ENCODE measurements at regions not wholly inside any gene's neighbourhood (a gene's known extent, or its start where the extent isn't known, plus 50 kb on each side); places are given as distances from the start of the nearest gene placed in this dataset.
"Not testable (repeated sequence)": the region's sequence is repeated elsewhere in the genome, so short reads cannot be mapped to it uniquely, and the experiment has no call there.

DNA sequence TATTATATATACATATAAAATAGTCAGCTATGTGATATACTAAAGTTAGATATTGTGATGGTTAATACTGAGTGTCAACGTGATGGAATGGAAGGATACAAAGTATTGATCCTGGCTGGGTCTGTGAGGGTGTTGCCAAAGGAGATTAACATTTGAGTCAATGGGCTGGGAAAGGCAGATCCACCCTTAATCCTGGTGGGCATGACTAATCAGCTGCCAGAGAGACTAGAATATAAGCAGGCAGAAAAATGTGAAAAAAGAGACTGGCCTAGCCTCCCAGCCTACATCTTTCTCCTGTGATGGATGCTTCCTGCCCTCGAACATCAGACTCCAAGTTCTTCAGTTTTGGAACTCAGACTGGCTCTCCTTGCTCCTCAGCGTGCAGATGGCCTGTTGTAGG, 321.6 kb upstream of the NT5E start:
- H3K4me1 ChIP-seq (ENCODE audit: control insufficient read depth, insufficient read depth, low read length, poor library complexity, severe bottlenecking); H3K27me3 ChIP-seq (replicated peaks; ENCODE audit: control insufficient read depth, insufficient read depth, low read length, poor library complexity, severe bottlenecking); H3K36me3 ChIP-seq (ENCODE audit: control insufficient read depth, insufficient read depth, low read length); DNase-seq; H3K27ac ChIP-seq (ENCODE audit: insufficient read depth, low read length, poor library complexity, severe bottlenecking); H3K9me3 ChIP-seq (ENCODE audit: control insufficient read depth, low read length); H3K4me3 ChIP-seq (ENCODE audit: insufficient read depth, low read depth, low read length, poor library complexity, severe bottlenecking): not testable (repeated sequence)

DNA sequence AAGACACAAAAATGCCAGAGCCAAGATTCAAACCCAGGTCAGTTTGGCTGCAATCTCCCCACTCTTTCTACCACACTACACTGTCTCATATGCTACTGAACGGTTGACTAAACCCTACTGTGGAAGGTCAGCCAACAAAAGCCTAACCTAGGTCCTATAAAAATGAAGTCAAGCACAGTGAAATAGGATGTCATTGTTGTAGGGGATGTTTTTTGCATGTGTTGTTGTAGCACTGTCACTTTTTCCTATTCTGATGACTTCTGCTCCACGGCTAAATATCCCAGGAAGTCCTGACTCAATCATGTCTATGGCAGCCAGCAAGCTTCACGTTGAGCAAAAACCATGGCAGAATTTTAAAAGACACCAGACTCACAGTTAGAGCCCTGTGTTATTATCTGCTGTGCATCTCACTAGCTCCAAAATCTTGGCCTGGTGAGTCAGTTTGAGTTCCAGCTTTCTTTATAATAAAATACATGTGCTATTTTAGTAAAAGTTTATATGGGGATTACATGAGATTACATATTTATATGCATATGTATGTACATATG, 322.1 kb upstream of the NT5E start:
- Histone ChIP-seq H3K36me3 (ENCODE audit: control insufficient read depth, insufficient read depth, low read length) (no peaks in the 10 kb centered on the region), H3K27me3 (replicated peaks; ENCODE audit: control insufficient read depth, insufficient read depth, low read length, poor library complexity, severe bottlenecking) (no peaks in the 10 kb centered on the region), H3K4me1 (ENCODE audit: control insufficient read depth, insufficient read depth, low read length, poor library complexity, severe bottlenecking) (no peaks in the 10 kb centered on the region), H3K4me3 (ENCODE audit: insufficient read depth, low read depth, low read length, poor library complexity, severe bottlenecking) (no peak overlapping the region), H3K9me3 (ENCODE audit: control insufficient read depth, low read length) (no peaks in the 10 kb centered on the region), H3K27ac (ENCODE audit: insufficient read depth, low read length, poor library complexity, severe bottlenecking) (no peak overlapping the region)
- DNase-seq = no peak

DNA sequence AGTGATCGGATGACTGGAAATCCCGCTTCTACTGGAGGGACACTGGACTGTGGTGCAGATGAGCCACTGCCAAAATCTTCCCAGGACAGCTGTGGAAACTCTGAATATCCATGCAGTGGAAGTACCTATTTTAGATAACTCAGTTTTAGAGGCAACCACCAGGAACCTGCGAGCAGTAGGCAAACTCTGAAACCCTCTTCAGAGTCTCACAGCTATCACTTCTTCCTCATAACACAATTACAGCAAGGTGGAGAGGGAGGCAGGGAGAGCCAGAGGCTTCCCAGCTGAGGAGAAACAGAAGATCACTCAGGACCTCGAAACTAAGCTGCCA, 322.8 kb upstream of the NT5E start:
- H3K36me3 ChIP-seq (ENCODE audit: control insufficient read depth, insufficient read depth, low read length) = no peaks in the 10 kb centered on the region
- DNase-seq = no peak
- no peaks in the 10 kb centered on the region for H3K4me1 ChIP-seq (ENCODE audit: control insufficient read depth, insufficient read depth, low read length, poor library complexity, severe bottlenecking)
- H3K9me3 ChIP-seq (ENCODE audit: control insufficient read depth, low read length) = no peaks in the 10 kb centered on the region
- H3K27ac ChIP-seq (ENCODE audit: insufficient read depth, low read length, poor library complexity, severe bottlenecking) = no peak overlapping the region
- H3K27me3 ChIP-seq (replicated peaks; ENCODE audit: control insufficient read depth, insufficient read depth, low read length, poor library complexity, severe bottlenecking) = no peaks in the 10 kb centered on the region
- H3K4me3 ChIP-seq (ENCODE audit: insufficient read depth, low read depth, low read length, poor library complexity, severe bottlenecking) = no peak overlapping the region

- Histone ChIP-seq H3K27ac (ENCODE audit: insufficient read depth, low read length, poor library complexity, severe bottlenecking) (no peak overlapping the region), H3K4me3 (ENCODE audit: insufficient read depth, low read depth, low read length, poor library complexity, severe bottlenecking) (no peak overlapping the region), H3K27me3 (replicated peaks; ENCODE audit: control insufficient read depth, insufficient read depth, low read length, poor library complexity, severe bottlenecking) (no peaks in the 10 kb centered on the region), H3K36me3 (ENCODE audit: control insufficient read depth, insufficient read depth, low read length) (no peaks in the 10 kb centered on the region), H3K4me1 (ENCODE audit: control insufficient read depth, insufficient read depth, low read length, poor library complexity, severe bottlenecking) (no peaks in the 10 kb centered on the region), H3K9me3 (ENCODE audit: control insufficient read depth, low read length) (no peaks in the 10 kb centered on the region)
- DNase-seq = no peak
These were observed 323.3 kb upstream of the NT5E start for GRCh38 chr6:85126485-85127167.

GRCh38 chr6:85125526-85125925, 324.4 kb upstream of the NT5E start:
- Histone ChIP-seq H3K36me3 (ENCODE audit: control insufficient read depth, insufficient read depth, low read length) (no peaks in the 10 kb centered on the region), H3K27me3 (replicated peaks; ENCODE audit: control insufficient read depth, insufficient read depth, low read length, poor library complexity, severe bottlenecking) (no peaks in the 10 kb centered on the region), H3K27ac (ENCODE audit: insufficient read depth, low read length, poor library complexity, severe bottlenecking) (no peak overlapping the region), H3K4me3 (ENCODE audit: insufficient read depth, low read depth, low read length, poor library complexity, severe bottlenecking) (no peak overlapping the region), H3K4me1 (ENCODE audit: control insufficient read depth, insufficient read depth, low read length, poor library complexity, severe bottlenecking) (no peaks in the 10 kb centered on the region), H3K9me3 (ENCODE audit: control insufficient read depth, low read length) (no peaks in the 10 kb centered on the region)
- DNase-seq = no peak

DNA sequence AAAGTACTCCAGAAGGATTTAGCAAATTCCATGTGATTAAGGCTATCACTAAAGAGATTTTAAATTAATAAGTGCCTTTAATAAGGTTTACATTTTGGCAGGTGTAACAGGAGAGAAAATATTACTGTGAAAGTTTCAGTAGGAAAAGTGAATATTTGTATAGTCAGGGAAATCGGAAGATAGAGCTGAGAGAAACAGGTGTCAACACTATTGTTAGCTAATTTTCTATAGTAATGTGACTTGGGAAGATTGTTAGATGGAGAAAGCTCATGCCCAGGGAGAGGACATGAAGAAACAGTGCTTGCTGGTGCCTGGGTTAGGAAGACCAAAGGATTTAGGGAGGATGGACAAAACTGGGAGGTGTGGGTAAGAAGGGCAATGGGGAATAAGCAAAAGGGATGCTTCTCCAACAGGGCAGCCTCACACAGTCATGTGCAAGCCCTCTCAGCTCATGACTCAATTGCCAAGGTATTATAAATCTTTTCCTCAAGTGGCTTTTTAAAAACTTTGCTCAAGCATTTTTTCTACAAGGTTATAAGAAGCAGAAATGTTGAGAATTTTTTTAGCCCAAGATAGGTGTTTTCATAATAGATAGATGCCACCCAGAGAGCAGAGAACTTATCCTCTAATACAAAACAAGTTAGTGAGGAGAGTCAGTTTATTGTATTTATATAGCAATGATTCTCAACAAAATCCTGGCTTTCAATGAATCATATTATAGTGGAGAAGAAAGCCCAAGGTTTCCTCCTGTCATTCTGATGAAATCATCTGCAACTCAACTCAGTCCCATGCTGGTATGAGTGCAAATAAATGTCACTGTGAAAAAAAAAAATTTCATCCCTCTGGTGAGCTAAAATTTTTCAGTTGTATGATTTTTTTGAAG, 325.2 kb upstream of the NT5E start:
- Histone ChIP-seq H3K4me1 (ENCODE audit: control insufficient read depth, insufficient read depth, low read length, poor library complexity, severe bottlenecking) (no peaks in the 10 kb centered on the region), H3K27me3 (replicated peaks; ENCODE audit: control insufficient read depth, insufficient read depth, low read length, poor library complexity, severe bottlenecking) (no peaks in the 10 kb centered on the region), H3K27ac (ENCODE audit: insufficient read depth, low read length, poor library complexity, severe bottlenecking) (no peak overlapping the region), H3K9me3 (ENCODE audit: control insufficient read depth, low read length) (no peaks in the 10 kb centered on the region), H3K36me3 (ENCODE audit: control insufficient read depth, insufficient read depth, low read length) (no peaks in the 10 kb centered on the region), H3K4me3 (ENCODE audit: insufficient read depth, low read depth, low read length, poor library complexity, severe bottlenecking) (no peak overlapping the region)
- no peak for DNase-seq

- no peaks in the 10 kb centered on the region for H3K9me3 ChIP-seq (ENCODE audit: control insufficient read depth, low read length)
- H3K4me3 ChIP-seq (ENCODE audit: insufficient read depth, low read depth, low read length, poor library complexity, severe bottlenecking) = no peak overlapping the region
- H3K36me3 ChIP-seq (ENCODE audit: control insufficient read depth, insufficient read depth, low read length) = no peaks in the 10 kb centered on the region
- H3K4me1 ChIP-seq (ENCODE audit: control insufficient read depth, insufficient read depth, low read length, poor library complexity, severe bottlenecking) = no peaks in the 10 kb centered on the region
- H3K27me3 ChIP-seq (replicated peaks; ENCODE audit: control insufficient read depth, insufficient read depth, low read length, poor library complexity, severe bottlenecking) = no peaks in the 10 kb centered on the region
- no peak for DNase-seq
- no peak overlapping the region for H3K27ac ChIP-seq (ENCODE audit: insufficient read depth, low read length, poor library complexity, severe bottlenecking)
These were observed 328.7 kb upstream of the NT5E start for GRCh38 chr6:85121158-85121557.

DNA sequence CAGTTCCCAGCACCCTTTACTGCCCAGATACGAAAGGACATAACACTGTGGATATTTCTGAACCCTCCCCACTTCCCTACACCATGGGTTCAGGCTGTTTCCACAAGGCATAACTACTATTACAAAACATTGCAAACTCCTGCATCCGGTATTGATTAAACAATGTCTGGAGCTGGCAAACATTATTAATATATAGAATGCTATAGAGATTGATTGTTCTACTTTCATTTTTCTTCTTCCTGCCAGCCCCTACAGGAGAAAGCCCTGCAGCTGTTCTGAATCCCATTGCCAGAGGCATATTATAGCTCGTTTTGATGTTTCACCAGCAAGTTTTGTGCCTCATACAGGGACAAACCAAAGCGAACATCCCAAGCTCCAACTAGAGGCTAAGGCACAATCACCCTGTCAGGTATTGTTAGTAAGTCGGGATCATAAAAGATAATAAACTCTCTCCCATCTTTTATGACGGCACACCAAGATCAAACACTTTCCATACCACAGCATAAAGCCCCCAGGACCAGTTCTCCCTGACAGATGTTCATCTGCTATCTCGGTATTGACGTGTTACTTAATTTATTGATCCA, 331.1 kb upstream of the NT5E start:
- no peak overlapping the region for H3K4me3 ChIP-seq (ENCODE audit: insufficient read depth, low read depth, low read length, poor library complexity, severe bottlenecking)
- no peaks in the 10 kb centered on the region for H3K36me3 ChIP-seq (ENCODE audit: control insufficient read depth, insufficient read depth, low read length)
- H3K9me3 ChIP-seq (ENCODE audit: control insufficient read depth, low read length) = no peaks in the 10 kb centered on the region
- no peaks in the 10 kb centered on the region for H3K27me3 ChIP-seq (replicated peaks; ENCODE audit: control insufficient read depth, insufficient read depth, low read length, poor library complexity, severe bottlenecking)
- no peak overlapping the region for H3K27ac ChIP-seq (ENCODE audit: insufficient read depth, low read length, poor library complexity, severe bottlenecking)
- no peaks in the 10 kb centered on the region for H3K4me1 ChIP-seq (ENCODE audit: control insufficient read depth, insufficient read depth, low read length, poor library complexity, severe bottlenecking)
- DNase-seq = no peak

DNA sequence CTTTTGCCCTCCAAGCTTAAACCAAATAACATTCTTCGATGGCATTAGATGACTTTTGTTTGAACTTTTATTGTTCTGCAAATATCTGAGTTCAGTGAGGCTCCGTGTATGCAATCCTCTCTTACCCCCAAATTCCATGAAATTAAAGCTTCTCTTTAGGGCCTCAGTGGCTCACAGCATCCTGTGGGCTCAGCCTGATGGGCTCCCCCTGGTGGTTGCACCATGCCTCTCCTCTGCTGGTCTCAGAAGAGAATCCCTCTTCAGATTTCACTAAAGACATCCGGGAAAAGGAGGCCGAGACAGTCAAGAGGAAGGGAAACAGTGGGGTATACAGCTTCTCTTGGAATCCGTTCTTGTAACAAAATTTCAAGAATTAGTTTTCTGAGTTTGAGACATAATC, 331.6 kb upstream of the NT5E start:
- H3K27me3 ChIP-seq (replicated peaks; ENCODE audit: control insufficient read depth, insufficient read depth, low read length, poor library complexity, severe bottlenecking) = no peaks in the 10 kb centered on the region
- H3K27ac ChIP-seq (ENCODE audit: insufficient read depth, low read length, poor library complexity, severe bottlenecking) = no peak overlapping the region
- H3K4me1 ChIP-seq (ENCODE audit: control insufficient read depth, insufficient read depth, low read length, poor library complexity, severe bottlenecking) = no peaks in the 10 kb centered on the region
- no peak for DNase-seq
- H3K4me3 ChIP-seq (ENCODE audit: insufficient read depth, low read depth, low read length, poor library complexity, severe bottlenecking) = no peak overlapping the region
- H3K36me3 ChIP-seq (ENCODE audit: control insufficient read depth, insufficient read depth, low read length) = no peaks in the 10 kb centered on the region
- no peaks in the 10 kb centered on the region for H3K9me3 ChIP-seq (ENCODE audit: control insufficient read depth, low read length)

DNA sequence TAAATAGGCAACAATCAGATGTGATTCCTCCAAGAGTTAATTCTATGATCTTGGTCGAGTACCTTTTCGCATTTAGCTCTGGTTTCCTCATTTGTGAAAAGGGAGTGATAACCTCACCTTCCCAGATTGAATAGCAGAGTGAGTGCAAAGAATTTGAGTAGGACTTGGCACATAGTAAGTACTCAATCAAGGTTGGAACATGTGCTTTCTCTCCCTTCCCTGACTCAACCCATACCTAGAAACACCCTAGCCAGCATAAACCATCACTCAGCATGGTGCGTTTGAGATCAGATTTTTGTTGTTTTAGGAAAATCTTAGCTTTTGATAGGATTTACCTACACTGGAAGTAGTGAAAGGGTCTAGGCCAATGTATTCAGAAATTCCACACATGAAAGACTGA, 333.4 kb upstream of the NT5E start:
- DNase-seq = no peak
- Histone ChIP-seq H3K4me1 (ENCODE audit: control insufficient read depth, insufficient read depth, low read length, poor library complexity, severe bottlenecking) (no peaks in the 10 kb centered on the region), H3K27me3 (replicated peaks; ENCODE audit: control insufficient read depth, insufficient read depth, low read length, poor library complexity, severe bottlenecking) (no peaks in the 10 kb centered on the region), H3K27ac (ENCODE audit: insufficient read depth, low read length, poor library complexity, severe bottlenecking) (no peak overlapping the region), H3K4me3 (ENCODE audit: insufficient read depth, low read depth, low read length, poor library complexity, severe bottlenecking) (no peak overlapping the region), H3K9me3 (ENCODE audit: control insufficient read depth, low read length) (no peaks in the 10 kb centered on the region), H3K36me3 (ENCODE audit: control insufficient read depth, insufficient read depth, low read length) (no peaks in the 10 kb centered on the region)

All from effector memory CD4-positive, alpha-beta T cell (primary cell).